BJ (cell line): ENCODE measurements at regions not wholly inside any gene's neighbourhood (a gene's known extent, or its start where the extent isn't known, plus 50 kb on each side); places are given as distances from the start of the nearest gene placed in this dataset.
A peak's percentile ranks its signal among the peaks of the same experiment; 100 is the strongest.

ENCODE experiments used
- CTCF ChIA-PET: fragments of 350-600 bp; formaldehyde crosslinking; extraction: SDS; loops from one replicate; lab custom pipeline; 2021; ENCODE audit warnings: antibody characterized with exemption, inconsistent platforms; lab: Yijun Ruan, JAX
- POLR2A ChIA-PET: fragments of 300-600 bp; sonication (Branson Sonifier 250); formaldehyde crosslinking; extraction: SDS; loops from one replicate; lab custom pipeline; 2021; ENCODE audit warnings: antibody characterized with exemption; lab: Charles Lee
- DNase-seq: peaks from one replicate; pipeline ENCODE4 v3.0.0-alpha.2; 2011; ENCODE audit warnings: low read depth
- H3K27me3 ChIP-seq: 2 replicates; pipeline ENCODE4 v1.6.0; 2011; ENCODE audit warnings: low read length; ENCODE audit not compliant: control insufficient read depth, insufficient read depth
- H3K36me3 ChIP-seq: 2 replicates; pipeline ENCODE4 v1.5.1; 2011; ENCODE audit warnings: low read length; ENCODE audit not compliant: control insufficient read depth, insufficient read depth
- H3K4me3 ChIP-seq: 2 replicates; pipeline ENCODE4 v1.5.1; 2011; ENCODE audit warnings: low read depth, mild to moderate bottlenecking, control low read depth, low read length
- CTCF ChIP-seq: IDR thresholded peaks from 2 replicates; pipeline ENCODE4 v1.5.1; 2011; ENCODE audit warnings: low read depth, mild to moderate bottlenecking, control low read depth, inconsistent platforms, low read length, moderate library complexity; ENCODE audit not compliant: insufficient read depth

GRCh38 chr1:80218112-80218511, 1211.6 kb upstream of the ADGRL4 start:
- no peaks in the 10 kb centered on the region for H3K27me3 ChIP-seq
- CTCF ChIA-PET, result interaction anchor here (0.7 to 1.3 kb wide), 2 partner anchors 14 to 17 kb away, joined by 3 read pairs; no protein-coding TSS in a partner anchor
- POLR2A ChIA-PET, result no interaction called here
- peak; percentile 73 for TF ChIP-seq CTCF
- DNase-seq, result no peak
- H3K4me3 ChIP-seq, result no peak overlapping the region
- no peaks in the 10 kb centered on the region for H3K36me3 ChIP-seq

DNA sequence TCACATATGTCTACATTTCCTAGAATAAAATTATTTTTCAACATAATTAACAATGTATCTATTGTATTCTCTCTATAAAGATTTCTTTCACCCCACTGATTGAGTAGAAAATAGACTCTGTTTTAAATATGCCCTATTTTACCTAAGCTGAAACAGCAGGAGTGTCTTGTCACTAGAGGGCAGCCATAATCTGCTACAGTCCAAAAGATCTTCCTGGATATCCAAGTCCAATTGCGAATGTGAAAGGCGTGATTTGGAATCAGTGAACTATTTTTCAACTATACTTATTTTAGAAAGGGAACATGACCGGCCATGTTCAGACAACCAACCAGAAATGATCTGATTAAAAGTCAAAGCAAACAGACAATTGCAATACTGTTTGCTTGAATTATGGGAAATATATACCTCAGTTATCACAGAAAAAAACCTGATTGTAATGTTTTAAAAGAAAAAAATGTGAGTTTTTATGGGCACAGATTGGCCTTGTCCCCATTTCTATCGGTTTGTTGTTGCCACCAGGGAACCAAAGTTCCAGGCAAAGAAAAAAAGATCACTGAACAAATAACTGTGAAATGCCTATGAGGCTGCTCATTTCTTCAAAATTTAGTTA, 1211.0 kb upstream of the ADGRL4 start:
- Histone ChIP-seq H3K4me3 (no peak overlapping the region), H3K36me3 (no peaks in the 10 kb centered on the region), H3K27me3 (no peaks in the 10 kb centered on the region)
- ChIA-PET POLR2A (no interaction called here), CTCF (interaction anchor here (0.6 to 1.3 kb wide), 3 partner anchors 8 to 223 kb away, joined by 3 read pairs; no protein-coding TSS in a partner anchor)
- no peak for DNase-seq
- TF ChIP-seq CTCF, result peak; percentile 75

DNA sequence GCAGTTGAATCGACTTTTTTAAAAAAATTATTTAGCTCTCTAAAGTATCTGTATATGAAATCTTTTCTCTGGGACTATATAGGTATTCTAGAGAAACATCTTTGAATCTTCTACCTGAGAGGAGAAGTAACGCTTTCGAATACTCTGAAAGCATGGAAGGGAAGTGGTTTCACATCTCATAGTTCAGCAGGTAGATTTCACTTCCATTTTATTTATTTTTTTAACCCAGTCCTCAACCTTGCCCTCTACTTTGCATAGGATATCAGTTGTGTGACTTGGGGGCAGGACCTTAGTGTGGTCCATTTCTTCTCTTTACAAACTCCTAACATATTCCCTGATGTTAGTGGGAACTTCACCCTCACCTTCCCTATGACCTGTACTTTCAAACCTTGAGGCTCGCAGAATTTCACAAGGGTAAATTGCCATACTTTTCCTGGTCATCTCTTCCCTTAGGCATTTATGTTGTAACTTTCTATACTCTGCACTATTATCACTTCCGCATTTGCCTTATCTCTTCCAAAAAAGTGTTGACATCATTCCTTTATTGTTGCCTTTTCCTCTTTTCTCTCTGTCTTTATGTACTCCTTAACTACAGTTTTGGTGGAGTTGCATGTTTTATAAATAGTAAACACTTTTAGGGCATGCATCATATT, 1208.5 kb upstream of the ADGRL4 start:
- ChIA-PET CTCF (no interaction called here), POLR2A (no interaction called here)
- DNase-seq, result no peak

DNA sequence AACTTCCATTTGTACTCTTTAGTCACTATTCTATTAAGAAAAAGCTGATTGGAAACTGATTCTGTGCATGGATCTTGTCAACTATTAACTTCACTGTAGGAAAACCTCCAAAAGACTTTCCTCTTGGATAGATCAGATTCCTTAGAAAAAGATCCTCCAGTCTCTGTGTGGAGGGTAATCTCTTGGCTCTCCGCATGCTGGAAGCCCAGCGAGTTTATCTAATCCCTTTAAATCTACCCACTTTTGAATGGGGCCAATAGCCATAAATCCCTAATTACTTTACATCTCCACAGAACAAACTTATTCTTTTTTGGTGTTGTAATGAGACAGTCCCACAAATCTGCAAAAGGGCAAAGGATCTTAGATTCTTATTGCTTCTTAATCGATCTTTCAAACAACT, 1206.4 kb upstream of the ADGRL4 start:
- H3K4me3 ChIP-seq, result no peak overlapping the region
- CTCF ChIA-PET, result no interaction called here
- POLR2A ChIA-PET, result no interaction called here
- DNase-seq, result no peak
- no peaks in the 10 kb centered on the region for H3K36me3 ChIP-seq
- H3K27me3 ChIP-seq, result no peaks in the 10 kb centered on the region
- TF ChIP-seq CTCF, result no peak

More for the DNA sequence above, 1208.5 kb upstream of the ADGRL4 start:
- Histone ChIP-seq H3K36me3 (no peaks in the 10 kb centered on the region), H3K27me3 (no peaks in the 10 kb centered on the region), H3K4me3 (no peak overlapping the region)
- TF ChIP-seq CTCF, result no peak

- H3K4me3 ChIP-seq, result no peak overlapping the region
- no peaks in the 10 kb centered on the region for H3K36me3 ChIP-seq
- no peaks in the 10 kb centered on the region for H3K27me3 ChIP-seq
- no peak for TF ChIP-seq CTCF
- ChIA-PET CTCF (no interaction called here), POLR2A (no interaction called here)
- no peak for DNase-seq
Measured at GRCh38 chr1:80211691-80212380, 1205.3 kb upstream of the ADGRL4 start.
